ENCODE measurements at regions not wholly inside any gene's neighbourhood (a gene's known extent, or its start where the extent isn't known, plus 50 kb on each side); places are given as distances from the start of the nearest gene placed in this dataset.

DNA sequence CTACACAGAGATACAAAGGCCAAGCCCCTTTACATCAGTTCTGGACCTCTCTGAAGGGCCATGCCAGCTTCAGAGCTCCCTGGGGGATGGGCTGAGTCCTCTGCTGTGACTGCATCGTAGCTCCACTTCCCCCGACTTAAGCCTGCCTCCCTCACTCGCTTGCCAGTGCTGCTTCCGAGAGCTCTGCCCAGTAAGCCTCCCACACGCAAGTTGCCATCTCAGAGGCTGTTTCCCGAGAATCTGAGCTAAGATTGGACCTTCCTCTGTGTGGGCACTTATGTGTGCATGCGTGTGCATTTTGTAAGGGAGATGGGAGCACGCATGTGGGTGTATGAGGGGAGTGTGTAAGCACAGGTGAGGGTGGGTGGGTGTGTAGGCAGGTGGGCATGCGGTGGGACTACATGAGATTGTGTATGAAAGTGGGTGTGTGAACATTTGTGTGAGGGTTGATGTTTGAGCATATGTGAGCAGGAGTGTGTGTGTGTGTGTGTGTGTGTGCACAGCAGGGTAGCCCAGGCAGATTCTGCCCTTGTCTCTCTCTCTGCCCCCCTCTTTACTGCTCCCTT lies 163.0 kb upstream of the SYT13 start:
- TF ChIP-seq POLR2AphosphoS5 (IDR thresholded peaks at IDR 0.05; ENCODE audit: low read depth, low read length) (no peak), TAF1 (IDR thresholded peaks at IDR 0.05; ENCODE audit: borderline replicate concordance, low read depth, low read length) (no peak), POLR2A (IDR thresholded peaks at IDR 0.05; ENCODE audit: low read depth, low read length) (no peak)
- DNase-seq (ENCODE audit: insufficient read length) (no peak), FAIRE-seq (no peak)

GRCh38 chr11:45448561-45448960 lies 162.4 kb upstream of the SYT13 start:
- FAIRE-seq (no peak), DNase-seq (ENCODE audit: insufficient read length) (no peak)
- TF ChIP-seq POLR2A (IDR thresholded peaks at IDR 0.05; ENCODE audit: low read depth, low read length) (no peak), TAF1 (IDR thresholded peaks at IDR 0.05; ENCODE audit: borderline replicate concordance, low read depth, low read length) (no peak), POLR2AphosphoS5 (IDR thresholded peaks at IDR 0.05; ENCODE audit: low read depth, low read length) (no peak)

DNA sequence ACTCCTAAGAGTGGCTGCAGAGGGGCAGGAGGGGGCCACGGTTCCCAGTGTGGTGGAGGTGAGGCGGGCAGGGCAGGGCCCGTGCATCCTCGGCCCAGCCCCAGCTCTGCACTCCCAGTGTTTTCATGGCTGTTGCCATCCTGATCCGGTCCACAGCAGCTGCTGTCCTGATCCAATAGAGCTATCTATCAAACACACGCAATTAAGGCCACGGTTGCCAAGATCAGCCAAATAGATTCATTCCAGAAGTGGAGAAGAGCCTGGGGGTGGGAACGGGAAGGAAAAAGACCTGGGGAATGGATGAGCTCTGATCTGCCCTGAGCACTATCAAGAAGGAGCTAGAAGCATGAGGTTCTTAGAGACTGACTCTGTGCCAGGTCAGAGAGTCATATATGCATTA lies 160.9 kb upstream of the SYT13 start:
- FAIRE-seq (no peak), DNase-seq (ENCODE audit: insufficient read length) (no peak)
- TF ChIP-seq POLR2AphosphoS5 (IDR thresholded peaks at IDR 0.05; ENCODE audit: low read depth, low read length) (no peak), POLR2A (IDR thresholded peaks at IDR 0.05; ENCODE audit: low read depth, low read length) (no peak), TAF1 (IDR thresholded peaks at IDR 0.05; ENCODE audit: borderline replicate concordance, low read depth, low read length) (no peak)

- DNase-seq (ENCODE audit: insufficient read length) (no peak), FAIRE-seq (no peak)
- no peak for TF ChIP-seq POLR2AphosphoS5 (IDR thresholded peaks at IDR 0.05; ENCODE audit: low read depth, low read length)
- TF ChIP-seq TAF1 (IDR thresholded peaks at IDR 0.05; ENCODE audit: borderline replicate concordance, low read depth, low read length) = no peak
- no peak for TF ChIP-seq POLR2A (IDR thresholded peaks at IDR 0.05; ENCODE audit: low read depth, low read length)
Observed at GRCh38 chr11:45446434-45446833, 160.3 kb upstream of the SYT13 start.

- TF ChIP-seq POLR2AphosphoS5 (IDR thresholded peaks at IDR 0.05; ENCODE audit: low read depth, low read length) (no peak), POLR2A (IDR thresholded peaks at IDR 0.05; ENCODE audit: low read depth, low read length) (no peak), TAF1 (IDR thresholded peaks at IDR 0.05; ENCODE audit: borderline replicate concordance, low read depth, low read length) (no peak)
- no peak for DNase-seq (ENCODE audit: insufficient read length)
- FAIRE-seq = no peak
Observed at GRCh38 chr11:45444796-45445195, 158.7 kb upstream of the SYT13 start.

DNA sequence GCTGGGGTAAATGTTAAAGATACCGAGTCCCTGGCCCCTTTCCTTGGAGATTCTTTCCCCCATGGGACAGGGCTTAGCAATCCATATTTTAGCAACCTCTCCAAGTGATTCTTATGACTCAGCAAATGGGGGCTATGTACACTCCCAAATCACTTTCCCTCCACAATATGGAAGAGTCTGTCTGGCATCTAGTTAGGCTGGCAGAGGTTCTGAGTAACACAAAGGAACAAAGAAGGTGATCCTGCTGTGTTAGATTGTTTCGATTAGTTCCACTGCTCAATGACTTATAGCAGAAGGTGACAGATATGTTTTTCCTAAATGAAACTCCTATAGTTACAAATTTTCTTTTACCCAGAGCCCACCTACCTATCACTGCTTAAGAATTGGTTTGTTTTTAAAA lies 154.0 kb upstream of the SYT13 start:
- FAIRE-seq (no peak), DNase-seq (ENCODE audit: insufficient read length) (no peak)

DNA sequence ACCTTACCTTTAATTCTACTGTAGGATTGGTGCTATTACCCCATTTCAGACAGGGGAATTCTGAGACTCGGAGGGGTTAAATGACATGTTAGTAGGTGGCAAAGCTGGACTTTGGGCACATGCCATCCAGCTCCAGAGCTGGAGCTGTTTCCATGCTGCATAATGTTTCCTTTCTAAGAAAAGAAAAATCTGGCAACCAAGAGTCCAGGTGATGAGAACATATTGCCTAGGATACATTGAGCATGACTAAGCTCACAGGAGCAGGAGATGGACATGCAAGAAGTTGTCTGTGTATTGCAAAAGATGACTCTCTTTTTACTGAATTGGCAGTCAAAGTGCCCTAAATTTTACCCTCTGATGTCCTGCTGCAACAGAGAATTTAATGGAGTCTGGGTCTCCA lies 150.8 kb upstream of the SYT13 start:
- FAIRE-seq = no peak
- TF ChIP-seq POLR2A (IDR thresholded peaks at IDR 0.05; ENCODE audit: low read depth, low read length) = no peak
- TF ChIP-seq POLR2AphosphoS5 (IDR thresholded peaks at IDR 0.05; ENCODE audit: low read depth, low read length) = no peak
- TF ChIP-seq TAF1 (IDR thresholded peaks at IDR 0.05; ENCODE audit: borderline replicate concordance, low read depth, low read length) = no peak

More for the DNA sequence above, 154.0 kb upstream of the SYT13 start:
- TF ChIP-seq POLR2A (IDR thresholded peaks at IDR 0.05; ENCODE audit: low read depth, low read length) (no peak), POLR2AphosphoS5 (IDR thresholded peaks at IDR 0.05; ENCODE audit: low read depth, low read length) (no peak), TAF1 (IDR thresholded peaks at IDR 0.05; ENCODE audit: borderline replicate concordance, low read depth, low read length) (no peak)

GRCh38 chr11:45436118-45436517 lies 150.0 kb upstream of the SYT13 start:
- FAIRE-seq (no peak), DNase-seq (ENCODE audit: insufficient read length) (no peak)
- TF ChIP-seq POLR2A (IDR thresholded peaks at IDR 0.05; ENCODE audit: low read depth, low read length) (no peak), TAF1 (IDR thresholded peaks at IDR 0.05; ENCODE audit: borderline replicate concordance, low read depth, low read length) (no peak), POLR2AphosphoS5 (IDR thresholded peaks at IDR 0.05; ENCODE audit: low read depth, low read length) (no peak)

More for the DNA sequence above, 150.8 kb upstream of the SYT13 start:
- no peak for DNase-seq (ENCODE audit: insufficient read length)

DNA sequence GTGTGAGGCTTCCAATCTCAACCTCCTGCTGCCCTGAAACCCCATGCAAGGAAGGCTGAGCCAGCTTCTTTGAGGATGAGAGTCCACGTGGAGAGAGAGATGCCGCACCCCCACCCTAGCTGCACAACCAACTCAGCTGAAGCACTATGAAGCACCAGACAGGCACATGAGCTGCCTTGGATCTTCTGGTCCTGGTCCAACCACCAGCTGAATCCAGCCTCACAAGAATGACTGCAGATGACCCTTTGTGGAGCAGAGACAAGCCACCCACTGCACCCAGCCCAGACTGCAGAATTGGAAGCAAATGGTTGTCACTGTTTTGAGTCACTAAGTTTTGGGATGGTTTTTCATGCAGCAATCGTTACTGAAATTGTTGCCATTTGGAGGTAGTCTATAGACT lies 149.6 kb upstream of the SYT13 start:
- TF ChIP-seq TAF1 (IDR thresholded peaks at IDR 0.05; ENCODE audit: borderline replicate concordance, low read depth, low read length) (no peak), POLR2AphosphoS5 (IDR thresholded peaks at IDR 0.05; ENCODE audit: low read depth, low read length) (no peak), POLR2A (IDR thresholded peaks at IDR 0.05; ENCODE audit: low read depth, low read length) (no peak)

GRCh38 chr11:45432910-45433309 lies 146.8 kb upstream of the SYT13 start:
- FAIRE-seq (no peak), DNase-seq (ENCODE audit: insufficient read length) (no peak)
- no peak for TF ChIP-seq POLR2A (IDR thresholded peaks at IDR 0.05; ENCODE audit: low read depth, low read length)
- no peak for TF ChIP-seq TAF1 (IDR thresholded peaks at IDR 0.05; ENCODE audit: borderline replicate concordance, low read depth, low read length)
- no peak for TF ChIP-seq POLR2AphosphoS5 (IDR thresholded peaks at IDR 0.05; ENCODE audit: low read depth, low read length)

More for the DNA sequence above, 149.6 kb upstream of the SYT13 start:
- FAIRE-seq = no peak
- no peak for DNase-seq (ENCODE audit: insufficient read length)

DNA sequence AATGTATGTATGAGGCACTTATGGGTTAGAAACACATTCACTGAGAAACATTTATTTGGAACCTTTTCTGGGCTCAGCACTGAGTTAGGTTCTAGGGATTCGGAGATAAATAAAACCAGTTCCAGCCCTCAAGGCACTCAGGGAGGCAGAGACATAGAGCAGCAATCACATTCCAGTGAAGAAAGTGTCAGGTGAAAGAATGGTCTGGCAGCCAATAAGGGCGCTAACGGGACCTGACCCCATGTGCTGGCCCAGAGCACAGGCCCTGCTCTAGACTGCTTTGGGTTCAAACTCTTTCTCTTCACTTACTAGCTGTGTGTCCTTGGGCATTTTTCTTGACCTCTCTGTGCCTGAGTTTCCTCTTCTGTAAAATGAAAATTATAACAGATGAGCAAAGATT lies 146.0 kb upstream of the SYT13 start:
- DNase-seq (ENCODE audit: insufficient read length) (no peak), FAIRE-seq (no peak)
- TF ChIP-seq TAF1 (IDR thresholded peaks at IDR 0.05; ENCODE audit: borderline replicate concordance, low read depth, low read length) = no peak
- no peak for TF ChIP-seq POLR2AphosphoS5 (IDR thresholded peaks at IDR 0.05; ENCODE audit: low read depth, low read length)
- TF ChIP-seq POLR2A (IDR thresholded peaks at IDR 0.05; ENCODE audit: low read depth, low read length) = no peak

Data from GM12892 (cell line).